ENCODE measurements at regions not wholly inside any gene's neighbourhood (a gene's known extent, or its start where the extent isn't known, plus 50 kb on each side); places are given as distances from the start of the nearest gene placed in this dataset.

DNA sequence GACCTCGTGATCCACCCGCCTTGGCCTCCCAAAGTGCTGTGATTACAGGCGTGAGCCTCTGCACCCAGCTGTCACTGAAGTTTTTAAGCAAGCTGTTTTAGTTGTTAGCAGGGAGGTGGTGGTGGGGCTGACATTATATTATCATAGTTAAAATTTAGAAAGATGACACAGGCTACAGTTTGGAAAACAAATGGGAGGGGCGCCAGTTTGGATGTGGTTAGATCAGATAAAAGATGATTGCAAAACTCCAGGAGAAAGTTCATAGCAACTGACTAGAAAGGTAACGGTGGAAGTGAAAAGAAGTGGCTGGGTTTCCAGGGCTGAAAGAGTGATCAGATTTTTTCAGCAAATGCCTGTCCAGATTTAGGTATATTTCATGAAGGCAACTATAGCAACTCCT, 311.9 kb upstream of the CITED2 start:
- no peak for TF ChIP-seq YY1 (IDR thresholded peaks at IDR 0.05; ENCODE audit: insufficient read depth, insufficient read length)
- TF ChIP-seq ZNF274 (IDR thresholded peaks at IDR 0.05; ENCODE audit: low read depth, low read length), result no peak
- TF ChIP-seq SUZ12 (IDR thresholded peaks at IDR 0.05; ENCODE audit: extremely low read depth, insufficient read depth, insufficient read length), result no peak
